Naive B cell (primary cell): ENCODE measurements at regions not wholly inside any gene's neighbourhood (a gene's known extent, or its start where the extent isn't known, plus 50 kb on each side); places are given as distances from the start of the nearest gene placed in this dataset.

ENCODE experiments used
- ATAC-seq, 2 donors: fragments of 150-1000 bp; cut with Tn5 transposase; 2 replicates each; pipeline ENCODE4 v1.10.0; 2021; ENCODE audit warnings: low read depth in 2 of 2, mild to moderate bottlenecking in 2 of 2, moderate library complexity in 2 of 2
- DNase-seq: peaks from one replicate; pipeline ENCODE4 v3.0.0; 2022
- H3K27ac Mint-ChIP-seq, 6 donors: one replicate each; pipeline ENCODE4 v1.8.0; 2020 to 2022; ENCODE audit warnings: mild to moderate bottlenecking in 6 of 6, mixed read lengths in 6 of 6, moderate library complexity in 5 of 6, inconsistent platforms in 2 of 6
- H3K27me3 Mint-ChIP-seq, 3 donors: one replicate each; pipeline ENCODE4 v1.8.0; 2021 to 2022; ENCODE audit warnings: mixed read lengths in 3 of 3, mild to moderate bottlenecking in 1 of 3
- H3K36me3 Mint-ChIP-seq, 2 donors: one replicate each; pipeline ENCODE4 v1.8.0; 2020 to 2022; ENCODE audit warnings: mixed read lengths in 2 of 2, inconsistent platforms in 1 of 2, mild to moderate bottlenecking in 1 of 2
- H3K4me1 Mint-ChIP-seq, 3 donors: one replicate each; pipeline ENCODE4 v1.8.0; 2020 to 2022; ENCODE audit warnings: mixed read lengths in 3 of 3, inconsistent platforms in 1 of 3, mild to moderate bottlenecking in 1 of 3, moderate library complexity in 1 of 3
- H3K4me3 Mint-ChIP-seq, 8 donors: one replicate each; pipeline ENCODE4 v1.8.0; 2020 to 2022; ENCODE audit warnings: mild to moderate bottlenecking in 8 of 8, mixed read lengths in 8 of 8, moderate library complexity in 8 of 8, inconsistent platforms in 2 of 8
- H3K9me3 Mint-ChIP-seq, 7 donors: one replicate each; pipeline ENCODE4 v1.8.0; 2020 to 2022; ENCODE audit warnings: mixed read lengths in 7 of 7, mild to moderate bottlenecking in 5 of 7, inconsistent platforms in 2 of 7, moderate library complexity in 1 of 7

DNA sequence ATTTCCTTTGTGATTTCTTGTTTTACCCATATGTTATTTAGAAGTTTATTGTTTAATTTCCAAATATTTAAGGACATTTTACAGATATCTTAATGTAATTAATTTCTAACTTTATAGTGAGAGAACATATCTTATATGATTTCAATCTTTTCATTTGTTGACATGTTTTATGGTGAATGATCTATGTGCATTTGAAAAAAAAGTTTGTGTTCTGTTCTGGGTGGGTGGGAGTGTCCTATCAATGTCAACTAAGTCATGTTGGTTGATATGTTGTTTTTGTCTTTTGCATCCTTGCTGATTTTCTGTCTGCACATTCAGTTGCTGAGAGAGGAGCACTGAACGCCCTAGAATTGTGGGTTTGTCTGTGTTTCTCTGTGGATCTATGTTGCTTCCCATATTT, 50.3 kb upstream of the CBFA2T3 start:
- Mint-ChIP-seq H3K9me3 (peaks cover 9 to 28% (median 19%) of the 10 kb centered on the region in 7 donors), H3K4me3 (no peak overlapping the region), H3K27ac (no peak overlapping the region)

DNA sequence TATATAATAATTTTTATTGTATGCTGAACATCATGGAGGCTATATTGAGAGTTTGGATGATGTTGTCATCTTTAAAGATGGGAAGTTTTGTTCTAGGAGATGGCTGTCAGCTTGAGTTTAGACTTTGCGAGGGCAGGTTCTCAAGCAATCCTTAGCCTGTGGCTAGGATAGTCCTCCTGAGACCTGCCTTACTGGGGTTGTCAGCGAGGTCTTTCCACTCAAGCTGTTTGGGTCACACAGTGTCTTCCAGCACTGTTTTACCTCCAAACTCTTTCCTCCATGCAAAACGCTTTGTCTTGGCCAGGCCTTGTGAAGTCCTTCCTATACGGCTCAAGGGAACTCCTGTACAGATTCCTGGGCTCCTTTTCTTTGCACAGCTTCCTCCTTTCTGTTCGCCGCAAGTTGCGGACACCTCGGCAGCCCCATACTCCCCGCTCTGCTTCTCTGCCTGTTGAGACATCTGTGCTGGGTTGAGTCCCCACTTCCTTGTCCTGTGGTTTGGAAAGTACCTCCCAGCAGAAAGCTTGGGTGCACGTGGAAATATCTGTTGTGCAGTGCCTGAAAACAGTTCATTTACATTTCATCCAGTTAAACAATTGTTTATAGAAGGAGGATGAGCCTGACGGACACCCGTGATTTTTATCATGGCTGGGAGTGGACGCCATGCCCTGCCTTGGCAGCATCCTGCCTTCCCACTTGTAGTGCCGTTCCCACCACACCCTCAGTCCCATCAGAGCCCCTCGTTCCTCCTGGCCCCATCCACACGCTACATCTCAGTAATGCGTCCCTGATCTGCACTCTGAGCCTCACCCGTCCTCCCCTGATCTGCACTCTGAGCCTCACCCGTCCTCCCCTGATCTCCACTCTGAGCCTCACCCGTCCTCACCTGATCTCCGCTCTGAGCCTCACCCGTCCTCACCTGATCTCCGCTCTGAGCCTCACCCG, 55.0 kb upstream of the CBFA2T3 start:
- Mint-ChIP-seq H3K36me3 (peaks cover 7% of the 10 kb centered on the region in 2 donors), H3K4me1 (peaks cover 32 to 37% (median 35%) of the 10 kb centered on the region in 3 donors), H3K9me3 (peaks cover 3 to 8% (median 5%) of the 10 kb centered on the region in 7 donors), H3K27ac (peak overlapping the region; percentile 87 to 98 (median 96)), H3K27me3 (peaks cover 0 to 11% (median 7%) of the 10 kb centered on the region in 3 donors), H3K4me3 (peak overlapping the region; percentile 19 to 89 (median 78))
- ATAC-seq (peak; percentile 99), DNase-seq (peak; percentile 87)

More for the DNA sequence above, 50.3 kb upstream of the CBFA2T3 start:
- DNase-seq (no peak), ATAC-seq (no peak)
- H3K36me3 Mint-ChIP-seq = peaks cover 16 to 19% of the 10 kb centered on the region in 2 donors
- peaks cover 6 to 22% (median 19%) of the 10 kb centered on the region in 3 donors for H3K27me3 Mint-ChIP-seq
- H3K4me1 Mint-ChIP-seq = peaks cover 11 to 17% (median 11%) of the 10 kb centered on the region in 3 donors

DNA sequence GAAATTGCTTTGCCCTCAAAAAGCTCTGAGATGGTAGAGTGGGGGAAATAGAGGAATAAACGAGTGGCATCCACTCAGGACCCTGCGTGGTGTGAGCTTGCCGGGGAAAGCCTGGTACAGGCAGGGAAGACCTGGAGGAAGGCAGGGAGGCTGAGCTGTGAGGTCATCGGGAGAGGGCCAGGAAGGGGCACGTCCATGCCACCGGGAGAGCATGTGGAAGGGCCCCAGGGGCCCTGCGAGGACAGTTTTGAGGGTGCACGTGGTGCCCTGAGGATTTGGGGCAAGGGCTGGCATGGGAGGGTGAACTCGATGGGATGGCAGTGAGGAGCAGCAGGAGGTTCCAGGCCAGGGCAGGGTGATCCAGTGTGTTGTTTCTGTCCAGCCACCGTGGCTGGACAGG, 56.3 kb upstream of the CBFA2T3 start:
- DNase-seq (no peak), ATAC-seq (no peak)
- H3K4me3 Mint-ChIP-seq = peak overlapping the region in 3 of 8 donors; percentile 13 to 72 (median 29)
- H3K27me3 Mint-ChIP-seq = peaks cover 5 to 22% (median 11%) of the 10 kb centered on the region in 3 donors
- H3K4me1 Mint-ChIP-seq = peaks cover 39 to 44% (median 42%) of the 10 kb centered on the region in 3 donors
- no peaks in the 10 kb centered on the region for H3K36me3 Mint-ChIP-seq
- peak overlapping the region in 4 of 6 donors; percentile 76 to 93 (median 86) for H3K27ac Mint-ChIP-seq
- H3K9me3 Mint-ChIP-seq = peaks cover 0 to 2% (median 0%) of the 10 kb centered on the region in 7 donors

DNA sequence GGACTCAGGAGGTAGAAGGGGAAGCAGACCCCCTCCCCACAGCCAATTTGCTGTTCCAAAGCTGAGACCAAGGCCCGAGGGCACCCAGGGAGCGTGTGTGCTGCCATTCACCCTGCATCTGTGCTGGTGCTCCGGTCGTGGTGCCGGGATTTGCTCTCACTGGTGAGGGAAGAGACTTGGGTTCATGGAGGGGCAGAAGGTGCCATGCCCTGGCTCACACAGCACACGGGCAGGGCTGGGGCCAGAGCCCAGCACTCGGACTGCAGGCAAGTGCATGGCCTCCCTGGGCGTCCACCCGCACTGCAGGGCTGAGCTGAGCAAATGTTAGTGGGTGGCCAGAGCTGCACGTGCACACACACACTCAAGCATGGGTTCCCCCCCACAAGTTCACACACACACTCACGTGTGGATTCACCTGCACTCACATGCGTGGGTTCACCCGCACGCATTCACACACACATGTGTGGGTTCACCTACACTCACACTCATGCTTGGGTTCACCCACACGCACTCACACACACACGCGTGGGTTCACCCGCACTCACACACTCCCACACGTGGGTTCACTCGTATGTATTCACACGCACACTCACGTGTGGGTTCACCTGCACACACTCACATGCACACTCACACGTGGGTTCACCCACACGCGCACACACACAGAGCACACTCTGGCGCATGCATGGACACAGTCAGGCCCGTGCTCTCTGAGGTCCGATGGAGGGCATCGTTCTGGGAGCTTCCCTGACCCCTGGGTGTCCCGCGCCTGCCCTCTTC, 57.0 kb upstream of the CBFA2T3 start:
- ATAC-seq = no peak
- H3K4me1 Mint-ChIP-seq = peaks cover 42 to 49% (median 47%) of the 10 kb centered on the region in 3 donors
- H3K27me3 Mint-ChIP-seq = peaks cover 5 to 27% (median 14%) of the 10 kb centered on the region in 3 donors
- DNase-seq = no peak
- H3K36me3 Mint-ChIP-seq = no peaks in the 10 kb centered on the region
- peaks cover 0 to 2% (median 0%) of the 10 kb centered on the region in 7 donors for H3K9me3 Mint-ChIP-seq
- peak overlapping the region in 4 of 8 donors; percentile 28 to 51 (median 36) for H3K4me3 Mint-ChIP-seq
- peak overlapping the region in 2 of 6 donors; percentile 85 to 87 for H3K27ac Mint-ChIP-seq

DNA sequence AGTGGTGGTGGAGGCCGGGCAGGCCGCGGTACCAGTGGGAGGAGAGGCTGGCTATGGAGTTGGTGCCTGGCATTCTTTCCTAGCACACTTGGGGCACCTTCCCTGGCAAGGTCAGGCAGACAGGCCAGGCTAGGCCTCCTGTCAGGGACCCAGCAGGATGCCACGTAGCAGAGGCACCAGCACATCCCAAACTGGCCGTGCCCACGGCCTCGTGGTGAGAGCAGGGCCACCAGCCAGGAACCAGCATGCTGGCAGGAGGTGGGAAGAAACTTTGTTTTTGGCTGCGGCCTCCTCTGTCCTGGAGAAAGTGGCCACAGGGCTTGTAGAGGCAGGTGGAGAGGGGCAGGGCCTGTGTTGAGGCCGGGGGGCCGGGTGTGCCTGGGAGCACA, 57.6 kb upstream of the CBFA2T3 start:
- H3K9me3 Mint-ChIP-seq = peaks cover 0 to 2% (median 0%) of the 10 kb centered on the region in 7 donors
- DNase-seq = no peak

DNA sequence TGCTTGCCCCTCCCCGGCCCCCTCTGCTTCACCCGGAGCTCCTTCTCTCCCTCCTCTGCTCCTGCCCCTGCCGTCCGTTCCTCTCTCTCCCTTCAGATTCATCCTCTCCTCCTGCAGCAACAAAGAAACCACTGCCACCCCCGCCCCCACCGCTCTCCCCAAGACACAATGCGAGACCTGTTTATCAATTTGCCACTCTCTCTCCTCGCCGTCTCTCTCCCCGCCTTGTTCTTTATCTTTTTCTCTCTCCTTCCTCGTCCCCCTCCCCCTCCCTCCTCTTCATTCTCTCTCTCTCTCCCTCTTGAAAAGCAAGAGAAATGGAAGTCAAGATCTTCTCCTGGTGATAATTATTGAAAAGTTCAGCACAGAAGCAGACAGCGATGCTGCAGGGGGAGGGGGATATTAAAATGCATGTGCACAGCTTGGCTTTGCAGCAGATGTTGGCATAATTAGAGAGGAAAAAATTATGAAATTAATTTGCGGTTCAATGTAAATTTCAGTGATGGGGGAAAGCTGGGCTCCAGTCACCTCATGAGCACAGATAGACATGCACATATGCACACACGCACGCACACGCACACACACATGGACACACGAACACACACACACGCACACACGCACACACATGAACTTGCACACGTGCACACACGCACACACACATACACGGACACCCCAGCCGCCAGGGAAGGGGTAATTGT, 58.1 kb upstream of the CBFA2T3 start:
- H3K4me3 Mint-ChIP-seq = peak overlapping the region in 1 of 8 donors; percentile 76
- ATAC-seq (no peak), DNase-seq (no peak)
- H3K27ac Mint-ChIP-seq = peak overlapping the region in 2 of 6 donors; percentile 6 to 56
- peaks cover 5 to 27% (median 14%) of the 10 kb centered on the region in 3 donors for H3K27me3 Mint-ChIP-seq
- peaks cover 42 to 49% (median 47%) of the 10 kb centered on the region in 3 donors for H3K4me1 Mint-ChIP-seq
- H3K9me3 Mint-ChIP-seq = peaks cover 0 to 2% (median 0%) of the 10 kb centered on the region in 7 donors
- no peaks in the 10 kb centered on the region for H3K36me3 Mint-ChIP-seq

More for the DNA sequence above, 57.6 kb upstream of the CBFA2T3 start:
- H3K36me3 Mint-ChIP-seq = no peaks in the 10 kb centered on the region
- H3K4me3 Mint-ChIP-seq = peak overlapping the region in 1 of 8 donors; percentile 28
- peaks cover 42 to 49% (median 47%) of the 10 kb centered on the region in 3 donors for H3K4me1 Mint-ChIP-seq
- H3K27ac Mint-ChIP-seq = peak overlapping the region in 1 of 6 donors; percentile 87
- H3K27me3 Mint-ChIP-seq = peaks cover 5 to 27% (median 14%) of the 10 kb centered on the region in 3 donors
- ATAC-seq = no peak

DNA sequence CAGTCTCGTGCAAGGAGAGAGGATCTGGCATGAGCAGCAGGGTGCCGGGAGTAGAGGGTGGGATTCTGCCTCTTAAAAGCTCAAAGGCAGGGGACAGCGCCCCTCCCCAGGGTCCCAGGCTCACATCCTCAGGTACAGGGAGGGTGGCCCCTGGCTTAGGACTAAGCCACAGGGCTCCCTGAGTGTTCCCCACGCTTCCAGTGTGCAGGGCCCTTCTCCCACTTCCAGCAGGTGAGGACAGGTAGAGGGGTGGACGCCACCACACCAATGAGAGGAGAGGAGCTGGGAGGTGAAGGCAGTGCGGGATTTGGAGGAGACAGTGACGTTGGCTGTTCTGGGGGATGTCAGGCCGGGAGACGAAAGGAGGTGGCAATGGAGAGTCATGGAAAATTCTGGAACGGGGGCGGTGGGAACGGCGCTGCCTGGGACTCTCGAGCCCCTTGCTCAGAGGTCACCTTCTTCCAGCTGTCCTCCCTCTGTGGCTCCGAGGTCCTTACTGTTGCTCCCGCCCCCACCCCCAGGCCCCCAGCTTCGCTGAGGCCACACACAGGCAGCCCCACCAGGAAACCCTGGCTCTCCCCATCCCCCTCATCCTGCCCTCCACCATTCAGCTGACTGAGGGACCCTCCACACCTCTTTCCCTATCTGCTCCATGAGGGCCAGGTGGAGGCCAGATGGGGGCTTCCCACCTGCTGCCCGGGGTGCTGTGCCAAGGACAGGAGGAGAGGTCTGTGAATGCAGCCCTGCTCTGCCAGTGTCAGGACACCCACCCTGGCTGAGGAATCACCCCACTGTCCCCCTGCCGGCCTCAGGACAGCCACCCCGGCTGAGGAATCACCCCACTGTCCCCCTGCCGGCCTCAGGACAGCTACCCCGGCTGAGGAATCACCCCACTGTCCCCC, 57.7 kb upstream of the ACSF3 start:
- Mint-ChIP-seq H3K4me1 (peaks cover 42 to 47% (median 47%) of the 10 kb centered on the region in 3 donors), H3K27me3 (peaks cover 5 to 27% (median 14%) of the 10 kb centered on the region in 3 donors)

DNA sequence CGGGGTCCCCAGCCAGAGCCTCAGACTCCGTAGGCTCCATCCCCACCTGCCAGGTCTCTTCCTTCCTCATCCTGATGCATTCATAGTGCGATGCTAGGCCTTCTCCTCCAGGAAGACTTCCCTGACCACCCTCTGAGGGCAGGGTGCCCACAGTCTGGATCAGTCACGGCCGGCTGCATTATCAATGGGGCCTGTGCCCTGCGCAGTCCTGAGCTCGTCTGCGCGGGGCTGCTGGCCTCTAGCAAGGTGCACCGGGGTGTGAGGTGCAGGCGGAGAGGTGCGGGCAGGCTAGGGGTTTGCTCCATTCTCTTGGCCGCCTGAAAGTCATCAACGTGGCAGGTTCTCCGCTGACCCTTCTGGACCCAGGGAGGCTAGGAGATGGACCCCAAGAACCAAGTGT, 56.9 kb upstream of the ACSF3 start:
- Mint-ChIP-seq H3K4me3 (no peak overlapping the region), H3K4me1 (peaks cover 37 to 43% (median 41%) of the 10 kb centered on the region in 3 donors), H3K9me3 (no peaks in the 10 kb centered on the region), H3K36me3 (no peaks in the 10 kb centered on the region), H3K27me3 (peaks cover 5 to 27% (median 14%) of the 10 kb centered on the region in 3 donors), H3K27ac (peak overlapping the region in 2 of 6 donors; percentile 49 to 86)
- ATAC-seq = no peak
- DNase-seq = no peak

More for the DNA sequence above, 57.7 kb upstream of the ACSF3 start:
- peaks cover 0 to 2% (median 0%) of the 10 kb centered on the region in 7 donors for H3K9me3 Mint-ChIP-seq
- no peak overlapping the region for H3K27ac Mint-ChIP-seq
- no peaks in the 10 kb centered on the region for H3K36me3 Mint-ChIP-seq
- H3K4me3 Mint-ChIP-seq = no peak overlapping the region
- no peak for ATAC-seq
- DNase-seq = no peak

DNA sequence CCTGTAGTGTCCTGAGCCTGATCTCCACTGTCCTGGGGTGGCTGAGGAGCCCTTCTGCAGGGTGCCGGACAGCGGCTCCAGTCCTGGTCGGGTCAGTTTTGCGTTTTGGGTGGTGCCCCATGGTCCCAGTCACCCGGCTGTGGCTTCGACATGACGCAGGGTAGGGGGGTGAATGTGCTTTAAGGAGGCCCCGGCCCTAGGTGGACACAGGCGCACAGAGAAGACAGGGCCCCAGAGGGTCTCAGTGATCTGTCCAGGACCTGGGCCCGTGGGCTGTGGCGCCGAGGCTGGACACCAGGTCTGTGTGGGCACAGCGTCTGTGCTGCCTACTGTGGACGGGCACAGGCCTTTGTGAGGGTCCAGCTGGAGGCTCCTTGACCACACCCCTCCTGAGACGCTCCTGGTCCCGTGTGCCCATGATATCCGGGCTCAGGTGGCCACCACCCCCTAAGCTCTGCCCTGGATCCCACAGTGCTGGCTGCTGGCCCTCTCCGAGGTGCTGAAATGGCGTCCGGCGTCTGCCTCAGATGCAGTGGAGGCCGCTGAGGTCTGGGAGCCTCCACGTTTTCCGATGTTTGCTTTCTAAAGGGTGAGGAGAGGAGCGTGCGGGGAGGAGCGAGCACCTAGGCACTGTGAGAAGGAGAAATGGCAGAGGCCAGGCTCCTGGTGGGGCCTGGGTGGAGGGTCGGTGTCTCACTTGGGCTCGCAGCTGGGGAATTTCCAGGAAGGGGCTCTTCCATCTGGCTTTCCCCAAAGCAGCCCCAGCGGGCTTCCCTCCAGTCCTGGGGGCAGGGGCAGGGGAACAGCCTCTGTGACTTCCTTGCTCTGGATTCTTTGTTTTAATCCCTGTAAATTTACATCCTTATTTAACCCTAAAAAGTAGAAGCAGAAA, 56.1 kb upstream of the ACSF3 start:
- Mint-ChIP-seq H3K4me1 (peaks cover 30 to 36% (median 34%) of the 10 kb centered on the region in 3 donors), H3K4me3 (peak overlapping the region in 1 of 8 donors; percentile 65), H3K36me3 (no peaks in the 10 kb centered on the region), H3K27me3 (peaks cover 5 to 27% (median 14%) of the 10 kb centered on the region in 3 donors), H3K9me3 (no peaks in the 10 kb centered on the region), H3K27ac (peak overlapping the region in 3 of 6 donors; percentile 32 to 84 (median 49))
- ATAC-seq = peak; percentile 37 to 54
- no peak for DNase-seq

DNA sequence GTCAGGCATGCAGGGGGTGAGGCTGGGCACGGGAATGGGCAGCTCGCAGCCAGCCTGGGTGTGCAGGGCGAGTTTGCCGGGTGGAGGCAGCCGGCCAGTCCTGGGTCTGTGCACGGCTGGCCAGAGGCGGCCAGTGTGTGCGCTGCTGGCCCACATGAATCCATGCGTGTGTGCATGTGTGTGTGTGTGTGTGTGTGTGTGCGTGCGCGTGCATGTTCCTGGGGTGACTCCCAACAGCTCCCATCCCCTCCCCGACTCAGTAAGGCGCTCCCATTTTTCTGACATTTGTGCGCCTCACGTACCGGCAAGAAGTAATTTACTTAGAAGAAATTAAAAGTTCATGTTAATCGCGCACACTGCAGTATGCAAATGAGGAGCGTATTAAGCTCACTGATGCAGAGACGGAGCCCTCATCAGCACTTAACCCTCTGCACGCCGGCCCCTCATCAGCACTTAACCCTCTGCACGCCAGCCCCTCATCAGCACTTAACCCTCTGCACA, 55.4 kb upstream of the ACSF3 start:
- Mint-ChIP-seq H3K27me3 (peaks cover 5 to 27% (median 14%) of the 10 kb centered on the region in 3 donors), H3K9me3 (no peaks in the 10 kb centered on the region), H3K4me1 (peaks cover 25 to 28% (median 27%) of the 10 kb centered on the region in 3 donors), H3K4me3 (no peak overlapping the region), H3K36me3 (no peaks in the 10 kb centered on the region), H3K27ac (peak overlapping the region in 1 of 6 donors; percentile 76)
- ATAC-seq = no peak
- DNase-seq = no peak
